ENCODE measurements at regions not wholly inside any gene's neighbourhood (a gene's known extent, or its start where the extent isn't known, plus 50 kb on each side); places are given as distances from the start of the nearest gene placed in this dataset.

DNA sequence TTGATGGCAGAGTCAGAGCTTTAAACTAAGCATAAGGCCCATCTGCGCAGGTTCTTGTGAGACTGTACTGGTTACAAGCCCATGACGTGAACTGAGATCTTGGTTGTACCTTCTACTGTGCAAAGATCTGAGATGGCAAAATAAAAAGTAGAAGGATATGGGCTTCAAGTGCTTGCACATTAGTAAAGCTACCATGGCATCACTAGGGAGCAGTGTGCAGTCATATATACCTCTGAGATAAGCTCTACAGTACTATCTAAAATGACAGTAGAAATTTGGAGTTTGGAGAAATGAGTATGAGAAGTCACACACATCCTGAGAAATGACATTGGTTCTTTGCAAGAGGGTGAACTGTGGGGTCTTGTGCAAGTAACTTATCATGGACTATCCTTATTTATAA, 408.2 kb upstream of the PRR16 start:
- TF ChIP-seq POLR2A (IDR thresholded peaks at IDR 0.05), result no peak
- TF ChIP-seq, protein P1, sequence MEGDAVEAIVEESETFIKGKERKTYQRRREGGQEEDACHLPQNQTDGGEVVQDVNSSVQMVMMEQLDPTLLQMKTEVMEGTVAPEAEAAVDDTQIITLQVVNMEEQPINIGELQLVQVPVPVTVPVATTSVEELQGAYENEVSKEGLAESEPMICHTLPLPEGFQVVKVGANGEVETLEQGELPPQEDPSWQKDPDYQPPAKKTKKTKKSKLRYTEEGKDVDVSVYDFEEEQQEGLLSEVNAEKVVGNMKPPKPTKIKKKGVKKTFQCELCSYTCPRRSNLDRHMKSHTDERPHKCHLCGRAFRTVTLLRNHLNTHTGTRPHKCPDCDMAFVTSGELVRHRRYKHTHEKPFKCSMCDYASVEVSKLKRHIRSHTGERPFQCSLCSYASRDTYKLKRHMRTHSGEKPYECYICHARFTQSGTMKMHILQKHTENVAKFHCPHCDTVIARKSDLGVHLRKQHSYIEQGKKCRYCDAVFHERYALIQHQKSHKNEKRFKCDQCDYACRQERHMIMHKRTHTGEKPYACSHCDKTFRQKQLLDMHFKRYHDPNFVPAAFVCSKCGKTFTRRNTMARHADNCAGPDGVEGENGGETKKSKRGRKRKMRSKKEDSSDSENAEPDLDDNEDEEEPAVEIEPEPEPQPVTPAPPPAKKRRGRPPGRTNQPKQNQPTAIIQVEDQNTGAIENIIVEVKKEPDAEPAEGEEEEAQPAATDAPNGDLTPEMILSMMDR (IDR thresholded peaks at IDR 0.05), result peak in 3 of 4 experiments; percentile 8 to 19 (median 11)

Measured in uterus (tissue), 2 donors.